ENCODE measurements at regions not wholly inside any gene's neighbourhood (a gene's known extent, or its start where the extent isn't known, plus 50 kb on each side); places are given as distances from the start of the nearest gene placed in this dataset.

- intact Hi-C loops (cut with DNase I): no loop called here
- Histone ChIP-seq H3K4me3 (no peak overlapping the region), H3K36me3 (no peaks in the 10 kb centered on the region), H3K9me3 (no peaks in the 10 kb centered on the region), H3K27ac (no peak overlapping the region), H3K4me1 (no peaks in the 10 kb centered on the region), H3K27me3 (no peaks in the 10 kb centered on the region)
- TF ChIP-seq, protein P1, sequence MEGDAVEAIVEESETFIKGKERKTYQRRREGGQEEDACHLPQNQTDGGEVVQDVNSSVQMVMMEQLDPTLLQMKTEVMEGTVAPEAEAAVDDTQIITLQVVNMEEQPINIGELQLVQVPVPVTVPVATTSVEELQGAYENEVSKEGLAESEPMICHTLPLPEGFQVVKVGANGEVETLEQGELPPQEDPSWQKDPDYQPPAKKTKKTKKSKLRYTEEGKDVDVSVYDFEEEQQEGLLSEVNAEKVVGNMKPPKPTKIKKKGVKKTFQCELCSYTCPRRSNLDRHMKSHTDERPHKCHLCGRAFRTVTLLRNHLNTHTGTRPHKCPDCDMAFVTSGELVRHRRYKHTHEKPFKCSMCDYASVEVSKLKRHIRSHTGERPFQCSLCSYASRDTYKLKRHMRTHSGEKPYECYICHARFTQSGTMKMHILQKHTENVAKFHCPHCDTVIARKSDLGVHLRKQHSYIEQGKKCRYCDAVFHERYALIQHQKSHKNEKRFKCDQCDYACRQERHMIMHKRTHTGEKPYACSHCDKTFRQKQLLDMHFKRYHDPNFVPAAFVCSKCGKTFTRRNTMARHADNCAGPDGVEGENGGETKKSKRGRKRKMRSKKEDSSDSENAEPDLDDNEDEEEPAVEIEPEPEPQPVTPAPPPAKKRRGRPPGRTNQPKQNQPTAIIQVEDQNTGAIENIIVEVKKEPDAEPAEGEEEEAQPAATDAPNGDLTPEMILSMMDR (IDR thresholded peaks at IDR 0.05): no peak
- no peak for DNase-seq (ENCODE audit: low spot score in 2 of 2)
These were observed 225.1 kb downstream of the BCAT1 start for GRCh38 chr12:24723759-24724158.

- H3K4me3 ChIP-seq: no peak overlapping the region
- no peaks in the 10 kb centered on the region for H3K27me3 ChIP-seq
- intact Hi-C loops (cut with DNase I): no loop called here
- H3K36me3 ChIP-seq: no peaks in the 10 kb centered on the region
- H3K4me1 ChIP-seq: no peaks in the 10 kb centered on the region
- DNase-seq (ENCODE audit: low spot score in 2 of 2): no peak
- TF ChIP-seq, protein P1 (IDR thresholded peaks at IDR 0.05): no peak
- H3K9me3 ChIP-seq: no peaks in the 10 kb centered on the region
- no peak overlapping the region for H3K27ac ChIP-seq
These were observed 227.7 kb downstream of the BCAT1 start for GRCh38 chr12:24721191-24721590.

DNA sequence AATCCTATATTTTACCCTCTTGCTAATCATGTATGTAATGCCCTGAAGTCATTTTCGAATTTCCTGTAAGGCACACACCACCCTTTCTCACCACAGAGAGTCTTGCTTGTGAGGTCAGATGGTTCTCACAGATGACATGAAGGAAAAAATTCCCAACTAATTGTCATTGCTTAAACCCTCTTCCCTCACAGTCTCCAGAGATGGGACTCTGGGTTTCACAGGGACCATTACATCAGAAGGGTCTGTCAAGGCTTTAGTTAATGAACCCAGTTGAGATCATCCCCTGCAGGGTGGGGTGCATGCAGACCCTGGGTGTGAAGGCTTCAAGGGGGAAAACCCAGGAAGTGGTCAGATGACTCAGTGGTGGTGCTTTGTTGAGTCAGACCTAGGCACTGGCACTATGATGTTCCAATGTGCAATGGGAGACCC lies 229.6 kb downstream of the BCAT1 start:
- Histone ChIP-seq H3K9me3 (no peaks in the 10 kb centered on the region), H3K4me3 (no peak overlapping the region), H3K27me3 (no peaks in the 10 kb centered on the region), H3K36me3 (no peaks in the 10 kb centered on the region), H3K27ac (no peak overlapping the region), H3K4me1 (no peaks in the 10 kb centered on the region)
- TF ChIP-seq, protein P1 (IDR thresholded peaks at IDR 0.05): no peak
- DNase-seq (ENCODE audit: low spot score in 2 of 2): no peak
- intact Hi-C loops (cut with DNase I): no loop called here

DNA sequence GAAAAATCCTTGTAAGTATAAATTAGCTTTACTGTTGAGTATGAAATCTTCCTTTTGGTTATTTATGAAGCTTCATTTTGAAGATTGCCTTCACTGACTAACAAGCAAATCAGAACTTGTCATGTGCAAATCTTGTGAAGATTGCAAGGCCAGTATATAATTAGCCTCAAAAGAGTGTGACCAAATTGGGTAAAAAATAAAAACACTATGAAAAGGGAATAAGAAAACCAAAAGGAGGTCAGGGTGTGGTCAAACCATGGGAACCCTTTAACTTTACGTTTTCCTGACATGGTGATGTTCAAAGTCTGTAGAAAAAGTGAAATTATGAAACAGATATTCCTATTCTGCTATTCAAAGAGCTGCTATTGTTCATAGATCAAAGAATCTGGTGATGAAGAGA lies 230.3 kb downstream of the BCAT1 start:
- intact Hi-C loops (cut with DNase I): no loop called here
- Histone ChIP-seq H3K4me3 (no peak overlapping the region), H3K27me3 (no peaks in the 10 kb centered on the region), H3K9me3 (no peaks in the 10 kb centered on the region), H3K36me3 (no peaks in the 10 kb centered on the region), H3K4me1 (no peaks in the 10 kb centered on the region), H3K27ac (no peak overlapping the region)
- DNase-seq (ENCODE audit: low spot score in 2 of 2): no peak
- TF ChIP-seq, protein P1 (IDR thresholded peaks at IDR 0.05): no peak

GRCh38 chr12:24714237-24714636 lies 234.7 kb downstream of the BCAT1 start:
- H3K9me3 ChIP-seq: no peaks in the 10 kb centered on the region
- no peak overlapping the region for H3K27ac ChIP-seq
- no peak for DNase-seq (ENCODE audit: low spot score in 2 of 2)
- no peaks in the 10 kb centered on the region for H3K36me3 ChIP-seq
- TF ChIP-seq, protein P1 (IDR thresholded peaks at IDR 0.05): no peak
- H3K4me3 ChIP-seq: no peak overlapping the region
- no peaks in the 10 kb centered on the region for H3K27me3 ChIP-seq
- intact Hi-C loops (cut with DNase I): no loop called here
- no peaks in the 10 kb centered on the region for H3K4me1 ChIP-seq

Data from ascending aorta (tissue), 2 donors.